Loucy (cell line): ENCODE measurements at regions not wholly inside any gene's neighbourhood (a gene's known extent, or its start where the extent isn't known, plus 50 kb on each side); places are given as distances from the start of the nearest gene placed in this dataset.

ENCODE experiments used
- H2AFZ ChIP-seq: fragments of 200-600 bp; sonication (generic); 2 replicates; pipeline ENCODE4 v1.6.0; 2016; ENCODE audit warnings: antibody characterized with exemption, mild to moderate bottlenecking, low read length, moderate library complexity
- H3F3A ChIP-seq: fragments of 200-600 bp; 2 replicates; pipeline ENCODE4 v1.6.0; 2016; ENCODE audit warnings: antibody characterized with exemption, low read depth, mild to moderate bottlenecking
- H3K27me3 ChIP-seq: fragments of 200-600 bp; sonication (generic); 2 replicates; pipeline ENCODE4 v1.6.1; 2014; ENCODE audit warnings: low read length, mild to moderate bottlenecking; ENCODE audit not compliant: insufficient read depth, poor library complexity, severe bottlenecking
- H3K36me3 ChIP-seq: fragments of 200-600 bp; sonication (generic); 2 replicates; pipeline ENCODE4 v1.6.1; 2016; ENCODE audit warnings: low read length; ENCODE audit not compliant: insufficient read depth
- H3K4me1 ChIP-seq: fragments of 200-600 bp; sonication (generic); 2 replicates; pipeline ENCODE4 v1.5.1; 2014; ENCODE audit warnings: low read length, mild to moderate bottlenecking; ENCODE audit not compliant: insufficient read depth, poor library complexity, severe bottlenecking
- H3K4me2 ChIP-seq: fragments of 200-600 bp; sonication (generic); 2 replicates; pipeline ENCODE4 v1.6.0; 2014; ENCODE audit warnings: antibody characterized with exemption, low read length, low read depth, mild to moderate bottlenecking; ENCODE audit not compliant: poor library complexity, severe bottlenecking
- H3K4me3 ChIP-seq: fragments of 200-600 bp; sonication (generic); 2 replicates; pipeline ENCODE4 v1.5.1; 2014; ENCODE audit warnings: low read length, mild to moderate bottlenecking, mixed read lengths; ENCODE audit not compliant: poor library complexity, severe bottlenecking
- H3K79me2 ChIP-seq: fragments of 200-600 bp; sonication (generic); 2 replicates; pipeline ENCODE4 v1.6.1; 2014; ENCODE audit warnings: low read length; ENCODE audit not compliant: insufficient read depth
- H3K9ac ChIP-seq: fragments of 200-600 bp; sonication (generic); 2 replicates; pipeline ENCODE4 v1.6.0; 2014; ENCODE audit warnings: mild to moderate bottlenecking, low read depth, low read length, moderate library complexity; ENCODE audit not compliant: poor library complexity, severe bottlenecking
- H3K9me2 ChIP-seq: fragments of 200-600 bp; sonication (generic); replicated peaks from 2 replicates; pipeline ENCODE4 v1.6.1; 2016; ENCODE audit warnings: low read depth, low read length, mixed read lengths
- H3K9me3 ChIP-seq: fragments of 200-600 bp; sonication (generic); 2 replicates; pipeline ENCODE4 v1.6.1; 2014; ENCODE audit warnings: mild to moderate bottlenecking, antibody characterized with exemption, low read length, low read depth; ENCODE audit not compliant: insufficient read depth
- H4K20me1 ChIP-seq: fragments of 200-600 bp; sonication (generic); 2 replicates; pipeline ENCODE4 v1.6.0; 2014; ENCODE audit warnings: antibody characterized with exemption, low read length, mild to moderate bottlenecking; ENCODE audit not compliant: insufficient read depth, poor library complexity, severe bottlenecking
- EZH2phosphoT487 ChIP-seq: fragments of 200-600 bp; IDR thresholded peaks from 2 replicates; pipeline ENCODE4 v1.6.1; 2018; ENCODE audit warnings: antibody characterized with exemption, mild to moderate bottlenecking, moderate library complexity, borderline replicate concordance
- TF ChIP-seq, protein P1 (sequence below): fragments of 200-600 bp; sonication (generic); conservative IDR thresholded peaks from 2 replicates; pipeline ENCODE4 v1.5.1; 2014; ENCODE audit warnings: mild to moderate bottlenecking, antibody characterized with exemption, low read length

GRCh38 chr4:104206784-104207183 lies 287.9 kb downstream of the CXXC4 start:
- H3K9me3 ChIP-seq: no peaks in the 10 kb centered on the region
- H3F3A ChIP-seq: no peaks in the 10 kb centered on the region
- H3K9me2 ChIP-seq: no peaks in the 10 kb centered on the region
- H3K36me3 ChIP-seq: no peaks in the 10 kb centered on the region
- H3K4me2 ChIP-seq: no peak overlapping the region
- no peak overlapping the region for H2AFZ ChIP-seq
- no peak overlapping the region for H3K4me3 ChIP-seq
- no peaks in the 10 kb centered on the region for H3K27me3 ChIP-seq
- H3K9ac ChIP-seq: no peak overlapping the region
- H3K79me2 ChIP-seq: no peaks in the 10 kb centered on the region
- H4K20me1 ChIP-seq: no peaks in the 10 kb centered on the region
- no peaks in the 10 kb centered on the region for H3K4me1 ChIP-seq
- TF ChIP-seq EZH2phosphoT487: no peak
- TF ChIP-seq, protein P1, sequence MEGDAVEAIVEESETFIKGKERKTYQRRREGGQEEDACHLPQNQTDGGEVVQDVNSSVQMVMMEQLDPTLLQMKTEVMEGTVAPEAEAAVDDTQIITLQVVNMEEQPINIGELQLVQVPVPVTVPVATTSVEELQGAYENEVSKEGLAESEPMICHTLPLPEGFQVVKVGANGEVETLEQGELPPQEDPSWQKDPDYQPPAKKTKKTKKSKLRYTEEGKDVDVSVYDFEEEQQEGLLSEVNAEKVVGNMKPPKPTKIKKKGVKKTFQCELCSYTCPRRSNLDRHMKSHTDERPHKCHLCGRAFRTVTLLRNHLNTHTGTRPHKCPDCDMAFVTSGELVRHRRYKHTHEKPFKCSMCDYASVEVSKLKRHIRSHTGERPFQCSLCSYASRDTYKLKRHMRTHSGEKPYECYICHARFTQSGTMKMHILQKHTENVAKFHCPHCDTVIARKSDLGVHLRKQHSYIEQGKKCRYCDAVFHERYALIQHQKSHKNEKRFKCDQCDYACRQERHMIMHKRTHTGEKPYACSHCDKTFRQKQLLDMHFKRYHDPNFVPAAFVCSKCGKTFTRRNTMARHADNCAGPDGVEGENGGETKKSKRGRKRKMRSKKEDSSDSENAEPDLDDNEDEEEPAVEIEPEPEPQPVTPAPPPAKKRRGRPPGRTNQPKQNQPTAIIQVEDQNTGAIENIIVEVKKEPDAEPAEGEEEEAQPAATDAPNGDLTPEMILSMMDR: no peak

GRCh38 chr4:104205116-104205515 lies 289.6 kb downstream of the CXXC4 start:
- H3F3A ChIP-seq: no peaks in the 10 kb centered on the region
- H3K27me3 ChIP-seq: no peaks in the 10 kb centered on the region
- H3K9ac ChIP-seq: no peak overlapping the region
- H3K4me1 ChIP-seq: no peaks in the 10 kb centered on the region
- no peaks in the 10 kb centered on the region for H3K79me2 ChIP-seq
- H3K9me2 ChIP-seq: no peaks in the 10 kb centered on the region
- no peaks in the 10 kb centered on the region for H4K20me1 ChIP-seq
- no peak overlapping the region for H2AFZ ChIP-seq
- no peak for TF ChIP-seq EZH2phosphoT487
- TF ChIP-seq, protein P1: no peak
- no peak overlapping the region for H3K4me3 ChIP-seq
- H3K9me3 ChIP-seq: no peaks in the 10 kb centered on the region
- no peaks in the 10 kb centered on the region for H3K36me3 ChIP-seq
- no peak overlapping the region for H3K4me2 ChIP-seq

DNA sequence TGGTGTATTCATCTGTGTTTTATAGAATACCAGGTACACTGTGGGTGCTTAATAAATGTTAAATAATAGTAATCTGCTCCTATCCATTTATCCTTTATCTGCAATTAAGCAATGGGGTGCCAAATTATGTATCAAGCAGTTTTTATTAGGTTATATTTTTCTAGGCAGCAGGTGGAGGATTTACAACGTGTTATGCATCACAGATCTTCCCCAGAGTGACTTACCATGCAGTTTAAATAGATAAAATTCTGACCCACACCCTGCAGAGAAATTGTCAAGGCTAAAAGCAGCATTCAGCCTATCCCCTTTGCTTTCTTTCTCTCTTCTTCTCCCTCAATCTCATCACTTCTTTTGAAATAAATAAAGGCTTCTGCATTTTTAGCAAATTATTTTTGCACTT lies 306.4 kb downstream of the CXXC4 start:
- Histone ChIP-seq H3F3A (no peaks in the 10 kb centered on the region), H3K9me2 (no peaks in the 10 kb centered on the region), H3K4me2 (no peak overlapping the region), H3K9me3 (no peaks in the 10 kb centered on the region), H3K27me3 (no peaks in the 10 kb centered on the region), H3K79me2 (no peaks in the 10 kb centered on the region), H4K20me1 (no peaks in the 10 kb centered on the region), H3K4me1 (no peaks in the 10 kb centered on the region), H3K36me3 (no peaks in the 10 kb centered on the region), H3K9ac (no peak overlapping the region), H3K4me3 (no peak overlapping the region), H2AFZ (no peak overlapping the region)
- TF ChIP-seq, protein P1: no peak
- no peak for TF ChIP-seq EZH2phosphoT487
